ENCODE measurements at regions not wholly inside any gene's neighbourhood (a gene's known extent, or its start where the extent isn't known, plus 50 kb on each side); places are given as distances from the start of the nearest gene placed in this dataset.

GRCh38 chr1:5311634-5312292, 657.4 kb downstream of the AJAP1 start:
- no peak for DNase-seq (ENCODE audit: extremely low read depth, low read depth)
- TF ChIP-seq CTCF (IDR thresholded peaks at IDR 0.05; ENCODE audit: low read depth, low read length): no peak

GRCh38 chr1:5311147-5311546, 656.7 kb downstream of the AJAP1 start:
- TF ChIP-seq CTCF (IDR thresholded peaks at IDR 0.05; ENCODE audit: low read depth, low read length): no peak
- DNase-seq (ENCODE audit: extremely low read depth, low read depth): no peak

- TF ChIP-seq CTCF (IDR thresholded peaks at IDR 0.05; ENCODE audit: low read depth, low read length): no peak
Observed at GRCh38 chr1:5308249-5308648, 653.8 kb downstream of the AJAP1 start.

GRCh38 chr1:5304702-5305101, 650.3 kb downstream of the AJAP1 start:
- no peak for TF ChIP-seq CTCF (IDR thresholded peaks at IDR 0.05; ENCODE audit: low read depth, low read length)

More at GRCh38 chr1:5308249-5308648, 653.8 kb downstream of the AJAP1 start:
- DNase-seq (ENCODE audit: extremely low read depth, low read depth): no peak

GRCh38 chr1:5298376-5298775, 644.0 kb downstream of the AJAP1 start:
- no peak for DNase-seq (ENCODE audit: extremely low read depth, low read depth)
- TF ChIP-seq CTCF (IDR thresholded peaks at IDR 0.05; ENCODE audit: low read depth, low read length): no peak

More at GRCh38 chr1:5304702-5305101, 650.3 kb downstream of the AJAP1 start:
- DNase-seq (ENCODE audit: extremely low read depth, low read depth): no peak

- no peak for DNase-seq (ENCODE audit: extremely low read depth, low read depth)
- no peak for TF ChIP-seq CTCF (IDR thresholded peaks at IDR 0.05; ENCODE audit: low read depth, low read length)
Observed at GRCh38 chr1:5297886-5298239, 643.5 kb downstream of the AJAP1 start.

GRCh38 chr1:5297180-5297885, 642.9 kb downstream of the AJAP1 start:
- no peak for TF ChIP-seq CTCF (IDR thresholded peaks at IDR 0.05; ENCODE audit: low read depth, low read length)
- DNase-seq (ENCODE audit: extremely low read depth, low read depth): no peak

All from AG09319 (cell line).